GM18870 (cell line): ENCODE measurements at regions not wholly inside any gene's neighbourhood (a gene's known extent, or its start where the extent isn't known, plus 50 kb on each side); places are given as distances from the start of the nearest gene placed in this dataset.

Source experiments
- ATAC-seq: cut with Tn5 transposase; IDR thresholded peaks from one replicate; pipeline ENCODE4 v1.9.1; 2021; ENCODE audit warnings: moderate library complexity; ENCODE audit not compliant: unreplicated experiment

- no peak for ATAC-seq
These were observed 359.4 kb downstream of the ARAP2 start for GRCh38 chr4:35884714-35885480.

- ATAC-seq = no peak
These were observed 346.5 kb downstream of the ARAP2 start for GRCh38 chr4:35897808-35898207.

- no peak for ATAC-seq
These were observed 343.7 kb downstream of the ARAP2 start for GRCh38 chr4:35900286-35901243.

GRCh38 chr4:35912174-35912573 is 332.1 kb downstream of the ARAP2 start:
- ATAC-seq = peak; percentile 97

- ATAC-seq = no peak
These were observed 325.8 kb downstream of the ARAP2 start for GRCh38 chr4:35918491-35918977.

- peak; percentile 97 for ATAC-seq
These were observed 318.5 kb downstream of the ARAP2 start for GRCh38 chr4:35925806-35926205.

- no peak for ATAC-seq
These were observed 317.5 kb downstream of the ARAP2 start for GRCh38 chr4:35926788-35927187.

GRCh38 chr4:35933901-35934300 is 310.4 kb downstream of the ARAP2 start:
- no peak for ATAC-seq

- no peak for ATAC-seq
These were observed 309.9 kb downstream of the ARAP2 start for GRCh38 chr4:35934320-35934981.

GRCh38 chr4:35938936-35939335 is 305.4 kb downstream of the ARAP2 start:
- ATAC-seq = no peak

GRCh38 chr4:35939751-35940150 is 304.6 kb downstream of the ARAP2 start:
- ATAC-seq = no peak

GRCh38 chr4:35942092-35942491 is 302.2 kb downstream of the ARAP2 start:
- ATAC-seq = no peak

GRCh38 chr4:35943606-35944005 is 300.7 kb downstream of the ARAP2 start:
- ATAC-seq = no peak

GRCh38 chr4:35948171-35948570 is 296.1 kb downstream of the ARAP2 start:
- no peak for ATAC-seq

GRCh38 chr4:35950442-35950841 is 293.9 kb downstream of the ARAP2 start:
- ATAC-seq = no peak

GRCh38 chr4:35952751-35953150 is 291.6 kb downstream of the ARAP2 start:
- ATAC-seq = no peak

- no peak for ATAC-seq
These were observed 280.9 kb downstream of the ARAP2 start for GRCh38 chr4:35963383-35963782.

- no peak for ATAC-seq
These were observed 280.3 kb downstream of the ARAP2 start for GRCh38 chr4:35963974-35964515.

- ATAC-seq = peak; percentile 60
These were observed 279.0 kb downstream of the ARAP2 start for GRCh38 chr4:35965300-35965699.

- peak; percentile 55 for ATAC-seq
These were observed 277.7 kb downstream of the ARAP2 start for GRCh38 chr4:35966566-35966965.
